NCI-H446 (cell line): ENCODE measurements at regions not wholly inside any gene's neighbourhood (a gene's known extent, or its start where the extent isn't known, plus 50 kb on each side); places are given as distances from the start of the nearest gene placed in this dataset.
A peak's percentile ranks its signal among the peaks of the same experiment; 100 is the strongest.
"Not testable (repeated sequence)": the region's sequence is repeated elsewhere in the genome, so short reads cannot be mapped to it uniquely, and the experiment has no call there.

ENCODE experiments used
- DNase-seq, 2 experiments: peaks; one replicate each; lab custom pipeline; 2025; lab: John Stamatoyannopoulos, UW

GRCh38 chr9:90058182-90058763 is 453.5 kb downstream of the GADD45G start:
- DNase-seq = no peak

- DNase-seq = no peak
Measured at GRCh38 chr9:90059436-90059835, 454.6 kb downstream of the GADD45G start.

- DNase-seq = no peak
Measured at GRCh38 chr9:90060256-90060655, 455.4 kb downstream of the GADD45G start.

GRCh38 chr9:90061187-90061586 is 456.4 kb downstream of the GADD45G start:
- no peak for DNase-seq

GRCh38 chr9:90062982-90063381 is 458.2 kb downstream of the GADD45G start:
- DNase-seq = no peak

- no peak for DNase-seq
Measured at GRCh38 chr9:90064248-90064647, 459.4 kb downstream of the GADD45G start.

- DNase-seq = no peak
Measured at GRCh38 chr9:90064971-90065370, 460.2 kb downstream of the GADD45G start.

GRCh38 chr9:90065851-90066250 is 461.0 kb downstream of the GADD45G start:
- no peak for DNase-seq

- DNase-seq = no peak
Measured at GRCh38 chr9:90069085-90069484, 464.3 kb downstream of the GADD45G start.

- peak in 1 of 2 experiments; percentile 55 for DNase-seq
Measured at GRCh38 chr9:90070056-90070455, 465.2 kb downstream of the GADD45G start.

- no peak for DNase-seq
Measured at GRCh38 chr9:90070469-90070868, 465.7 kb downstream of the GADD45G start.

GRCh38 chr9:90070931-90071660 is 466.3 kb downstream of the GADD45G start:
- no peak for DNase-seq

- DNase-seq = no peak
Measured at GRCh38 chr9:90073186-90073945, 468.6 kb downstream of the GADD45G start.

GRCh38 chr9:90074316-90074962 is 469.6 kb downstream of the GADD45G start:
- no peak for DNase-seq

- not testable (repeated sequence) for DNase-seq
Measured at GRCh38 chr9:90077598-90077997, 472.8 kb downstream of the GADD45G start.

GRCh38 chr9:90078988-90079421 is 474.2 kb downstream of the GADD45G start:
- no peak for DNase-seq

- no peak for DNase-seq
Measured at GRCh38 chr9:90085633-90086032, 480.8 kb downstream of the GADD45G start.

- no peak for DNase-seq
Measured at GRCh38 chr9:90086101-90086511, 481.3 kb downstream of the GADD45G start.

GRCh38 chr9:90088434-90088833 is 483.6 kb downstream of the GADD45G start:
- no peak for DNase-seq

- no peak for DNase-seq
Measured at GRCh38 chr9:90088856-90089255, 484.0 kb downstream of the GADD45G start.

GRCh38 chr9:90090997-90091396 is 486.2 kb downstream of the GADD45G start:
- no peak for DNase-seq

- DNase-seq = no peak
Measured at GRCh38 chr9:90092508-90092907, 487.7 kb downstream of the GADD45G start.
